T follicular helper cell (primary cell): ENCODE measurements at regions not wholly inside any gene's neighbourhood (a gene's known extent, or its start where the extent isn't known, plus 50 kb on each side); places are given as distances from the start of the nearest gene placed in this dataset.
"Not testable (repeated sequence)": the region's sequence is repeated elsewhere in the genome, so short reads cannot be mapped to it uniquely, and the experiment has no call there.

Source experiments
- DNase-seq: peaks from one replicate; pipeline ENCODE4 v3.0.0-alpha.2; 2020; ENCODE audit warnings: low read depth

DNA sequence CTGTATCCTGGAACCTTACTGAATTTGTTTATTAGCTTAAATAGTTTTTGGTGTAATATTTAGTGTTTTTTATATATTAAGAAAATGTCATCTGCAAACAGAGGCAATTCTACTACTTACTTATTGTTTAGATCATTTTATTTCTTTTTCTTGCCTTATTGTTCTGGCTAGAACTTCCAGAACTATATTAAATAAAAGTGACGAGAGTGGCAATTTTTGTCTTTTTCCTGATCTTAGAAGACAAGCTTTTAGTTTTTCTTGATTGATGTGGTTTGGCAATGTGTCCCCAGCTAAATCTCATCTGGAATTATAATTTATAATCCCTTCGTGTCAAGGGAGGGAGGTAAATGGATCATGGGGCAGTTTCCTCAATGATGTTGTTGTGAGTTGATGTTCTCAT lies 857.8 kb downstream of the SLC6A15 start:
- DNase-seq = no peak

DNA sequence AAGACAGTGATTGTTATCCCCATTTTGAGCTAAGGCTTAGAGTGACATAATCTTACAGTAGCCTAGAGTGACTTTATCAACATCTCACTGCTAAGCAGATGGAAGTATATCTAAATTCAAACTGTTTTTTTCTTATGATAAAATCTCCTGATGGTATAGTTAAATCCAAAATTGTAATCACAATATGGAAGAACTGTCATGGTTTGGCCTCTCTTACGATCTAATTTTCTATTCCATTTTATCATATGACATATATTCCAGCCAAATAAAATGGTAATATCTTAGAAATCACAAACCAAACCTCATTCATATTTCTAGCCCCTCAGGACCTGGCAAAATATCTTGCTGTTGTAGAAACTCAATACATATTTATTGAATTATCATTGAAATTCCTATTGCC lies 864.7 kb downstream of the SLC6A15 start:
- DNase-seq = no peak

DNA sequence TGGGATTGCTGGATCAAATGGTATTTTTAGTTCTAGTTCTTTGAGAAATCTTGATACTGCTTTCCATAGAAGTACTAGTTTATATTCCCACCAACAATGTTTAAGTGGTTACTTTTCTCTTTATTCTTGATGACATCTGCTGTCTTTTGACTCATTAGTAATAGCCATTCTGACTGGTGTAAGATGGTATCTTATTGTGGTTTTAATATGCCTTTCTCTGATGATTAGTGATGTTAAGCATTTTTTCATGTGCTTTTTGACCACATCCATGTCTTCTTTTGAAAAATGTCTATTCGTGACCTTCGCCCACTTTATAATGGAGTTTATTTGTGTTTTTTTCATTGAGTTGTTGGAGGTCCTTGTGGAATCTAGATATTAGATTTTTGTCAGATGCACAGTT lies 865.7 kb downstream of the SLC6A15 start:
- DNase-seq = no peak

DNA sequence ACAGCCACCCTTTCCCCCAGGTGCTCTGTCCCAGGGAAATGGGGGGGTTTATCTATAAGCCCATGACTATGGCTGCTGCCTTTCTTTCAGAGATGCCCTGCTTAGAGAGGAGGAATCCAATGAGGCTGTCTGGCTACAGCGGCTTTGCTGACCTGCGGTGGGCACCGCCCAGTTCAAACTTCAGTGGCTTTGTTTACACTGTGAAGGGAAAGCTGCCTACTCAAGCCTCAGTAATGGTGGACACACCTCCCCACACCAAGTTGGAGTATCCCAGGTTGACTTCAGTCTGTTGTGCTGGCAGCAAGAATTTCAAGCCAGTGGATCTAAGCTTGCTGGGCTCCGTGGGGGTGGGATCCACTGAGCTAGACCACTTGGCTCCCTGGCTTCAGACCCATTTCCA lies 869.2 kb downstream of the SLC6A15 start:
- DNase-seq = no peak

DNA sequence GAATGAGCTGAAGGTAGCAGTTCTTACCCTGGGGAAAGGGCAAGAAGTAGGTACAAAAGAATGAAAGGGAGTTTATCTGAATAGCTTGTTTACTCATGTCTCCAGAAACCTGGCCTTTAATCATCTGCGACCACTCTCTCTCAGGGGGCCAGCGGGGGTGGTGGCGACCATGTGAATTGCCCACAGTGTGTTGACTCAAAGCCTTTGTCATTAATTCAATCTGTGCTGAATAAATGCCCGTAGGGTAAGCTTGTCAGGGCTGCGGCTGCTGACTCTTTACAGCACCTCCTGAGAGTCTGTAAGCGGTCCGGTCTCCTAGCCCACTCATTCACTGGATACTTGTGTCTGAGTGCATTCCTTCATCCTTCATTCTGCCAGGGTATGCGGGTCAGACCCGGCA lies 874.4 kb downstream of the SLC6A15 start:
- no peak for DNase-seq

DNA sequence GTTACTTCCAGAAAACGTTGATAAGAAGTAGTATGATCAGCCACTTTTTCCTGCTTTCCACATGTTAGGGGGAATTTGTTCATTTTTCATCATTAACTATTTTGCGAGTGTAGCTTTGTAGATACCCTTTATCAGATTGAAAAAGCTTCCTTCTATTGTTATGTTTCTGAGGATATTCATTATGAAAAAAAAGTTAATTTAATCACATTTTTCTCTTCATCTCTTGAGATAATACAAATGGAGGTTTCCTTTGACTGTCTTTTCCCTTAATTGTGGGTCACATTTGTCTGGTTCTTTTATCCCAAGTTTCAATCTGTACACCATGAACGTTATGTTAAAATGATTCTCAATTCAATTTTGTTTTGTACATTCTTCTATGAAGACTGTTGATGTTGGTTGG lies 875.7 kb downstream of the SLC6A15 start:
- DNase-seq = no peak

DNA sequence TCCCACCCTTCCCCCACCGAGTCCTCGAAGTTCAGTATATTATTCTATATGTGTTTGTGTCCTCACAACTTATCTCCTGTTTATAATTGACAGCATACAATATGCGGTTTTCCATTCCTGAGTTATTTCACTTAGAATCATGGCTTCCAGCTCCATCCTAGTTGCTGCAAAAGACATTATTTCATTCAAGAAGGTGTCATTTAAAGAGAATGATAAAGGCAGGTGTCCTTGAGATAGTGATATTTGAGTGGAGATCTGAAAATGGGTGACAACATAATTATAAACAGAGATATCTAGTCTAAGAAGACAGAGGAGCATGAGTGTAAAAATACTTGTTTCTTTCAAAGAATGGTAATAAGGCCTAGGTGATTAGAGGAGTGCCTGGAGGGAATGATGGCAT lies 876.8 kb downstream of the SLC6A15 start:
- no peak for DNase-seq

DNA sequence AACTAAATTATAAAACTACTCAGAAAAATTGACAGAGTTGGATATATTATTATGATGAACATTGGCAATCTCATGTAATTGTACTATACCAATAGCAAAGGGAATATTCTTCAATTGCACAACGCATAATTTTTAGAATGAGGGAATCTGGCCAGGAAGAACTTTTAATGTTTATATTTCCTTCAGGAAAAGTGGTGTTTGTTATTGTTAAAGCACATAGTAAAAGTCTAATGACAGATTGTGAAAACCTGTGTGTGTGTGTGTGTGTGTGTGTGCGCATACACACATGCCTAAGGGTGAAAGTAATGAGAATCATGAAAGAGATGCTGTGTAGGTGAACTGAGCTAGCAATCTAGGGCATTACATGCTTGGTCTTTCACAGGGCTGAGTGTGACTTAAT lies 877.7 kb downstream of the SLC6A15 start:
- DNase-seq = no peak

DNA sequence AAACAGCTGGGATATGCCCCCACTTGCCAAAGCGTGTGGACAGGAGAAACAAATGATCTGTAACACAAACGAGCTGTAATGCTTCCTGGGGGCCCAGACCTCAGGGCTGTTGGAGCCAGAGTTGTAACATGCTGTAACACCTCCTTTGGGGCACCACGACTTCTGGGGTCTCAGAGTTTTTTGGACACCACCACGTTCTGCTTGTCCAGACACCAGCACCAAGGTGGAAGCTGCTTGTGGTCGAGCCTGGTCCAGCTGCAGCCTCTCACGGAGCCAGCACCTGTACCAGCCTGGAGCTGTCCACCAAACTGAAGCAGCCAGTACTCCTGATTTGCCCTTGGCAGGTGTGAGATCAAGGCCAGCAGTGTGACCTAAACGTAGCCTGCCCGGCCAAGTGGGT lies 879.4 kb downstream of the SLC6A15 start:
- no peak for DNase-seq

DNA sequence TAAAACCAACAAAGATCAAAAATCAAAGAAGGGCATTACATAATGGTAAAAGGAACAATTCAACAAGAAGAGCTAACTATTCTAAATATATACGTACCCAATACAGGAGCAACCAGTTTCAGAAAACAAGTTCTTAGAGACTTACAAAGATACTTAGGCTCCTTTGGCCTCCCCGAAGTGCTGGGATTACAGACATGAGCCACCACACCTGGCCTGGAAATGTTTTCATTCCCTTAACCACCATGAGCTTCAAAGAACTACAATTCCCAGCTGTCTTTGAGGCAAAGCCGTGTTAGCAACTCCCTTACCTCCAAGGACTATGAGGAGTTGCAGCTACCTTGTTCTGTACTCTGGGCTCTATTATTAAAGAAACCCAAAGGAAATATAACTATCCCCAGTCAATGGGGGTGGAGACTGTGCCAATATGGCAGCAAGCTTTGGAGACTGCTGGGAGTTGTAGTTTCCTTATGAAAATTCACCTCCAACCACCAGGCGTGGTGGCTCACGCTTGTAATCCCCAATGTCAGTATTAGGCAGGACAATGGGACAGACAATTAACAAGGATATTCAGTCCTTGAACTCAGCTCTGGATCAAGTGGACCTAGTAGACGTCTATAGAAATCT lies 893.9 kb downstream of the SLC6A15 start:
- not testable (repeated sequence) for DNase-seq

DNA sequence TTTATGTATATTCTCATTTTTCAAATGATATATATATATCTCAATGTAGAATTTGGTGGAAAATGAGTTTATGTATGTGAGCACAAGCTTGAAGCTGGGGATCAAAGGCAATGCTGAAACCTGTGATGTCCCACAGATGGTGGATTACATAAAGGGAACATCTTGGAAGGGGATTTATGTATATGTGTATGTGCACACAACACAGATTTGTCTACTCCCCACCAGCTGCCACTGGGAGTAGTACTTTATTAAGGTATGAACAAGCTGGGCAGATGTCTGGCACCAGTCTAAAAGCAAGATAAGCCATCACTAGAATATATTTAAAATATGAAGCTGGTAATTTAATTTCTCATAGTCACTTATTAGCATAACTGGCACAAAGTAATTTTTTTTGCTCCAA lies 895.6 kb downstream of the SLC6A15 start:
- no peak for DNase-seq

DNA sequence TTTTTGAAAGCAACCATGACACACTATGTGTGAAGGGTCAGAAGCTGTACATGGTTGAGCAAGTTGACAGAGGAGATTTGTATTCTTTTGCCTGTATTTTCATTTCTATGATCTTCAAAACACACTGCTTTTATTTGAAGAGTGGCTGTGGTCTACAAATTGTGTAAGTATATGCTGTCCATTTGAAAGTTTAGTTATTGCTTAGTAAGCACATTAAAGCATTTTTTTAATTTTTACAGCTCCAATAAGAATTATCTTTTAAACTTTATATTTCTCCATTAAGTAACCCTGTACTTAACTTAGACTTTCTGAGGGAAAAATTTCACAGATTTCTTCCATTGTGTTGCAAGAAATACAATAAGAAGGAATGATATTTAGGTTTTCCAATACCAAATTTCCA lies 915.2 kb downstream of the SLC6A15 start:
- DNase-seq = no peak

DNA sequence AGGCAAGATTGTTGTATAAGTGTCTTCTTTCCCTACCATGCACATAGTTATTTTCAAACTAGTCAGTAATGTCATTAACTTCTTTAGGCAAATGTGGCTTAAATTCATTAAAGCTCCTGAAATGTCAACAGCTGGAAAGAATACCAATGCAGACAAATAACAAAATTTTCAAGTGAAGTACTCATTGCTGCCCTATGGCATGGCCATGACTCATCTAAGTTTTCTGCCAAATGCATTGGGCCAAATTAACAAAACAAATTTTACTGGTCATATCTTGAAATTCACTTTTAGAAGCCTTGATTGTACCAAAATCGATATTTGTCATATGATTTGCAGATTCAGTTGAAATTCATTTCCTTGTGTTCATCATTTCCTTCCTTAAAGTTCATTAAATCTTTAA lies 915.9 kb downstream of the SLC6A15 start:
- no peak for DNase-seq

DNA sequence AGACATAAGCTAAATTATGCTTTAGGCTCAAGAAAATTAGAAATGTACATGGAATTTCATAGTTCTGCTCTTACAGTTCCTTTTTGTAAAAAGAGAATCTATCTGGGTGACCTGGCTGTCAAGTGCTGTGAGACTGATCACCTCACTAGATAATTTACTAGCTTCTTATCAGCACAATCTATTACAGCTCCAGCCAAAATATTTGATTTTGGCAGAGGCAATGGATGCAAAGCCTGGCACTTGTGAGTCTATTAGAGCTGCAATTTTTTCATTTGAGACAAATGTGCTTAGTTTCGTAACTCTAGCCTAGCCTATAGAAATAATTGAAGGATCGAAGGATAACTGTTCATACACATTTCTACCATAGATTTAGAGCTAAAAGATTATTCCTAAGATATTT lies 927.5 kb downstream of the SLC6A15 start:
- DNase-seq = no peak

DNA sequence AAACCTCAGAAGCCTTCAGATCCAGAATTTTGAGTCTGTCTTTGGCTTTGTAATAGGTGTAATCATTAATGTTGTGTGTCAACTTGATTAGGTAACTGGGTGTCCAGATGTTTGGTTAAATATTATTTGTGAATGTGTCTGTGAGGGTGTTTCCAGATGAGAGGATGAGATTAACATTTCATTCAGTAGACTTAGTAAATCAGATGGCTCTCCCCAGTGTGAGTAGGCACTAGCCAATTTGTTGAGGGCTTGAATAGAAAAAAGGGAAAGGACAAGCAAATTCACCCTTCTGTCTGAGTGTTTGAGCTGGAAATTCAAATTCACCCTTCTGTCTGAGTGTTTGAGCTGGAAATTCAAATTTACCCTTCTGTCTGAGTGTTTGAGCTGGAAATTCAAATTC lies 932.2 kb downstream of the SLC6A15 start:
- no peak for DNase-seq

DNA sequence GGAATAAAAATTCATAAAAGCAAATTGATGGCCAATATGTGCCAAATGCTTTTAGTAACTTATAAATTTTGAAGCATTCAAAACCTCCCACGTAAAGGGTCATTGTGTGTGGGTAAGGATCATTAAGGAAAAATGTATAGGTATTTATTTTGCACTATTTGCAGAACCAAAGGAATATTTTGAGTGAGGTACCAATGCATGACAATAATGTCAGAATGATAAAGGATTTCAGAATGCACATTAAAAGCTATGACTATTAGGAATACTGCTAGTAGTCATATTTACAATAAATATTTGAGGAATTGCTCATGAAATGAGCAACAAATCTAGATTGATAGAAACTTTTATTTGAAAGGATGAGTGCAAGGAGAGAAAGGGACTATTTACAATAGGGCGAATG lies 932.8 kb downstream of the SLC6A15 start:
- no peak for DNase-seq

DNA sequence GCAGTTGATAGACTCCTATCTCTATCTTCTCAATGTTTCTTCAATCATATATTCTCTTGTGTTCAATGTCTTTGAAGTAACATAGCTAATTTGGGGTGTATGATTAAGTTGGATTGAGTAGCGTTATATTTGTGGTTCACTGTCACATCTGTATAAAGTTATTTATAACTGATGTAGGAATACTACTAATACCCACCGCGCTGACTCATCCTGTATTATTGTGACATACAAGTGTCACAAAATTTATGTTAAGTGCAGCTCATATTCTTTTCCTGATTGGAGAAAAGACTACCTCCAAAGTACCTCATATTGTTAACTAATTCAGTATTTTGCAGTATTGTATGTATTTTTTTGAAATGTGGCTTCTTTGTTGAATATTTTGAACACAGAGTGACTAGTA lies 940.8 kb downstream of the SLC6A15 start:
- DNase-seq = no peak

DNA sequence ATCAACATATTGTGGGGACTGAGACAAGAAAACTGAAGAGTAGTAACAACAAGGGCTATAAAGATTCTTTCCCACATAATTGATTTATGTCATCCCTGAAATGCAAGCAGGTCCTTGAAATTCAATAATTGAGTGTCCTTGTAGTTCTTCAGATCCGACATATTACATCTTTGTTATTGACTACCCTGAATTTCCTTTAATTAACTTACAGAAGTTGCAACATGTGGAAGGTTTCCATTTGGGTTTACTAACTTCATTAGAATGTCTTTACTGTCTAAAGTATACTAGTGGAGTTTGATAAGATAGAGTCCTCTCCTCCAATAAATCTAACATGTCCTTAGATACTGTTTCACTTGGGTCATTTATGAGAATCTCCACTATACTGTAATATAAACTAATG lies 951.8 kb downstream of the SLC6A15 start:
- no peak for DNase-seq

DNA sequence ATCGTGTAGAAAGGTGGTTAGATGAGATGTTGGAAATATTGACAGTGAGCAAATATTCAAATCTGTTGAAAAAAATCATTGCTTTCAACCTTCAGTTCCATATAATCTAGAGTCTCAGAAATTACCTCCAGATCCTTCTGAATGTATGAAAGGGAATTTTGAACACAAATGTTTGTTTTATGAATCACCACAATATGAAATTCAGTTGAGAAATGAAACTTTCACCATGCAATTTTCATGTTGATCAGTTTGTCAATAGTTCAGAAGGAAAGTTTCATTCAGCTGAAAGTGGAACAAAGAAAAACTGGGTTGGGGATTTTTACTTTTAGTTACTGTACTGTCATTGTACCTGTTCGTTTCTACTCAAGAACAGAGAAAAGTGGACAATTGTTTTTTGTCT lies 953.6 kb downstream of the SLC6A15 start:
- no peak for DNase-seq

DNA sequence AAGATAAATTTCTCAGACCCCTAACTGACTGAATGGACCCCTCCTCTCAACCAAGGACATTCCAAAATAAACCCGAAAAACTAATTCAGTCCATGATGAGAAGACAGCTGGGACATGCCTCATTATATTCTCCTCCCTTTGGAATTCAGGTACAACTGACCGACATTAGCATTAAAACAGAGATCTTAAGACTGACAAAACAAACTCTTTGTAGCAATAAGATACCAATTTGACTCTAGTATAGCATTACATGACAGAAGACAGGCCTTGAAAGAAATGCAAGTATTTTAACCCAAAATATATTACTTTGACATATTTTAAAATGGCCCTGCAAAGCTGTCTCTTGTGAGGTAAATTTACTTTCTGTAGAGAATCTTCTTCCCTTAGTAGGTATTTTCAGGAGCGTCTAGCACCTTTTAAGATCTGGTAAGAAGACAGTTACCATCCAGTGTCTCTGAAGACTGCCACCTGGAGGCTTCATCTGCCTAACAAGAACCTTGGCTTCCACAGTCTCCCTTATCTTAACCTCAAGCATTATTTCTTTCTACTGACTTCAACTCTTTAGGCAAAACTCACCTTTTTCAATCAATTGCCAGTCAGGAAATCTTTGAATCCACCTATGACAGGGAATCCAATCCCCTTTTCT lies 957.5 kb downstream of the SLC6A15 start:
- DNase-seq = no peak

DNA sequence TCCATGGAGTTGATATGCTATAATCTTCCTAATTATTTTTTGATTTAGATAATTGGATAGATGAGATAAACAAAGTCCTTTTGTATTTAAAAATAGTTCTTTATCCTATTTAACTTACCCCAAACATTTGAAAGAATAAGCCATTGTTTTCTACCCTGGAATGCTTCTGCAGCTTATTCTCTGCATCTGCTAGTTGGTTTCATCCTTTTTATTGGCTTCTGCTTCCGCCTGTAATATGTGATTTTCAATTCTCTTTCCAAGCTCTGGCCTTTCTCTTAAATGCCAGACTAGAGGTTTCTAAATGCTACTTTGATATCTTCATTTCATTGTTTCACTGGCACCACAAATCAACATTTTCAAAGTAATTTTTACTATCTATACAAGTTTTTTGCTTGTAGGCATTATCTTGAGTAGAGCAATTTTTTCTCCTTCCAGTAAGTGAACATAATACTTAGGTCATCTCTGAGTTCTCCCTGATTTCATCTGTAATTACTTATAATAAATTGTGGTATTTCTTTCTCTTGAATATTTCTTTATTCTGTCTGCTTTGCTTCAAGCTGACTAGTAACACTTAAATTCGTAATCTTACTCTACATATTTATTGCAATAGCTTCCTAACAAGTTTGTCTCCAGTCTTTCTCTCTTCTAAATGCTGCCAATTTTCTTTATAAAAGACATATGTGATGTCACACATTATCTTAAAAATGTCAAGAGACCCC lies 958.4 kb downstream of the SLC6A15 start:
- no peak for DNase-seq

DNA sequence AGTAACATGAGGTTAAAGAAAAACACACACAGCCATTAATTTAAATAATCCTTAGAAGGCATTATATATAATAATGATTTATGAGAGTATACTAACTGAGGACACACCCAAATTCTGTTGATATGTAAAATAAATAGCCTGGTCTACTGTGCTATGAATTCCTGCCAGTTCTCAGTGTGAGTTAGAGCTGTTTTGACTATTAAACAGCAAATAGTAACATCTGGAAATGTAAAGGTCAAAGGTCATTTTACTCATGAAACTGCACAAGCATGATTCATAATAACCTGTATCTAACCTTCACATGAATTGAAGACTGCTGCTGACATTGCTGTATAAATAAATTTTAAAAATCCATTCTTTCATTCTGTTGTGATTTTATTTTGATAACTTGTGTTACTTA lies 966.7 kb downstream of the SLC6A15 start:
- DNase-seq = no peak

DNA sequence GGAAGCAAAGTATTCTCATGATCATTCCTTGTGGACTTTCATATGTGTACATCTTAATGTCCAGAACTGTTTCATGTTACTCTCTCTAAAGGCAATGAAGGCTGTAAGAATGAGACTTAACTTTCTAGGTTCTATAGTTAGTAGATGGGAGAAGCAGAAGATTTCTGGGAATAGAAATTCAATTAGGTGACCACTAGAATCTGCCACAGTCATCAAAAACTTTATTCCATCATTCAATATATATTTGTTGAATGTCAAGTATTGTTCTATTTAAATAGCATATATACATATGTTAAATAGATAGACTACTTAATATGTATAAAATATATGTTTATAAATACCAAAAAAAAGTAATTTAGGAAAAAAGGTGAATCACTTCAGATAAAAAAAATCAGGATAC lies 972.9 kb downstream of the SLC6A15 start:
- no peak for DNase-seq

DNA sequence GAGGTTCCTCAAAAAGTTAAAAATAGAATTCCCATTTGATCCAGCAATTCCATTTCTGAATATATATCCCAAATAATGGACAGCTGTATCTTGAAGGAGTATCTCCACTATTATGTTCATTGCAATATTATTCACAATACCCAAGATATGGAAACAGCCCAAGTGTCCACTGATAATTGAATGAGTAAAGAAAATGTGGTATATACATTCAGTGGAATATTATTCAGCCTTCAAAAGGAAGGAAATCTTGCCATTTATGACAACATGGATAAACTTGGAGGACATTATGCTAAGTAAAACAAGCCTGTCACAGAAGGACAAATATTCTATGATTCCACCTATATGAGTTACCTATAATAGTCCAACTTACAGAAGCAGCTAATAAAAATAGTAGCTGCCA lies 979.0 kb downstream of the SLC6A15 start:
- DNase-seq = no peak
